K562 (cell line): ENCODE measurements at regions not wholly inside any gene's neighbourhood (a gene's known extent, or its start where the extent isn't known, plus 50 kb on each side); places are given as distances from the start of the nearest gene placed in this dataset.

Experiments used
- CREB1 ChIP-seq, 2 experiments: sonication (generic) in 1 of 2; formaldehyde crosslinking in 1 of 2; IDR thresholded peaks; 2 replicates each; pipeline versions ENCODE4 v1.6.1 to v1.8.0; 2012 to 2022; ENCODE audit warnings: inconsistent platforms in 1 of 2, mild to moderate bottlenecking in 1 of 2, missing genetic modification reagents in 1 of 2, moderate library complexity in 1 of 2
- HMG20B ChIP-seq: fragments of 250-450 bp; sonication (Bioruptor Pico); IDR thresholded peaks from 2 replicates; pipeline ENCODE4 v1.5.0; 2021; ENCODE audit warnings: mild to moderate bottlenecking
- JUNB ChIP-seq: fragments of 450-650 bp; formaldehyde crosslinking; conservative IDR thresholded peaks from 2 replicates; pipeline ENCODE4 v1.4.0; 2020; ENCODE audit warnings: mild to moderate bottlenecking
- MAFF ChIP-seq: IDR thresholded peaks from 2 replicates; pipeline ENCODE4 v1.6.1; 2012; ENCODE audit warnings: low read length, improper control_type of control experiment
- POLR2A ChIP-seq: fragments of 450-650 bp; conservative IDR thresholded peaks from 2 replicates; pipeline ENCODE4 v1.6.1; 2016
- SRF ChIP-seq, 2 experiments: fragments of 250-450, 450-650 bp in 1 of 2; sonication (Bioruptor Pico) in 1 of 2; sonication (generic) in 1 of 2; formaldehyde crosslinking; IDR thresholded peaks; 2 replicates each; pipeline versions ENCODE4 v1.5.0 to v1.5.1; 2020 to 2022; ENCODE audit warnings: mild to moderate bottlenecking in 1 of 2, missing genetic modification reagents in 1 of 2
- ZNF507 ChIP-seq: conservative IDR thresholded peaks from 2 replicates; pipeline ENCODE4 v1.6.1; 2017; ENCODE audit warnings: missing genetic modification characterization, missing compliant biosample characterization
- TF ChIP-seq, protein P1 (sequence below), 2 experiments: fragments of 450-650 bp; formaldehyde crosslinking in 1 of 2; IDR thresholded peaks; 2 replicates each; pipeline versions ENCODE4 v1.4.0 to v1.6.1; 2014 to 2020; ENCODE audit warnings: mild to moderate bottlenecking in 2 of 2, borderline replicate concordance in 1 of 2, low read depth in 1 of 2

DNA sequence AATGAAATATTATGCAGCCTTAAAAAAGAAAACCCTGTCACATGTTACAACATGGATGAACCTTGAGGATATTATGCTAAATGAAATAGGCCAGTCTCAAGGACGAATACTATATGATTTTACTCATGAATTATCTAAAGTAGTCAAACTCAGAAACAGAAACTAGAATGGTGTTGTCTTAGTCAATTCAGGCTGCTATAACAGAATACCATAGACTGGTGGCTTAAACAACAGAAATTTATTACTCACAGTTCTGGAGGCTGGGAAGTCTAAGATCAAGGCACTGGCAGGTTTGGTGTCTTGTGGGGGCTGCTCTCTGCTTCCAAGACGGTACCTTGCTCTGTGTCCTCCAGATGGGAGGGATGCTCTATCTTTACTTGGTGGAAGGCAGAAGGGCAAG is 113.8 kb upstream of the DNAH14 start:
- TF ChIP-seq JUNB (no peak), HMG20B (CRISPR knock-in tag) (no peak), MAFF (no peak), POLR2A (no peak), CREB1 (IDR thresholded peaks at IDR 0.05) (no peak), CREB1 (CRISPR knock-in tag; IDR thresholded peaks at IDR 0.05) (no peak), ZNF507 (tag) (no peak), SRF (CRISPR knock-in tag; IDR thresholded peaks at IDR 0.05) (no peak)
- TF ChIP-seq, protein P1, sequence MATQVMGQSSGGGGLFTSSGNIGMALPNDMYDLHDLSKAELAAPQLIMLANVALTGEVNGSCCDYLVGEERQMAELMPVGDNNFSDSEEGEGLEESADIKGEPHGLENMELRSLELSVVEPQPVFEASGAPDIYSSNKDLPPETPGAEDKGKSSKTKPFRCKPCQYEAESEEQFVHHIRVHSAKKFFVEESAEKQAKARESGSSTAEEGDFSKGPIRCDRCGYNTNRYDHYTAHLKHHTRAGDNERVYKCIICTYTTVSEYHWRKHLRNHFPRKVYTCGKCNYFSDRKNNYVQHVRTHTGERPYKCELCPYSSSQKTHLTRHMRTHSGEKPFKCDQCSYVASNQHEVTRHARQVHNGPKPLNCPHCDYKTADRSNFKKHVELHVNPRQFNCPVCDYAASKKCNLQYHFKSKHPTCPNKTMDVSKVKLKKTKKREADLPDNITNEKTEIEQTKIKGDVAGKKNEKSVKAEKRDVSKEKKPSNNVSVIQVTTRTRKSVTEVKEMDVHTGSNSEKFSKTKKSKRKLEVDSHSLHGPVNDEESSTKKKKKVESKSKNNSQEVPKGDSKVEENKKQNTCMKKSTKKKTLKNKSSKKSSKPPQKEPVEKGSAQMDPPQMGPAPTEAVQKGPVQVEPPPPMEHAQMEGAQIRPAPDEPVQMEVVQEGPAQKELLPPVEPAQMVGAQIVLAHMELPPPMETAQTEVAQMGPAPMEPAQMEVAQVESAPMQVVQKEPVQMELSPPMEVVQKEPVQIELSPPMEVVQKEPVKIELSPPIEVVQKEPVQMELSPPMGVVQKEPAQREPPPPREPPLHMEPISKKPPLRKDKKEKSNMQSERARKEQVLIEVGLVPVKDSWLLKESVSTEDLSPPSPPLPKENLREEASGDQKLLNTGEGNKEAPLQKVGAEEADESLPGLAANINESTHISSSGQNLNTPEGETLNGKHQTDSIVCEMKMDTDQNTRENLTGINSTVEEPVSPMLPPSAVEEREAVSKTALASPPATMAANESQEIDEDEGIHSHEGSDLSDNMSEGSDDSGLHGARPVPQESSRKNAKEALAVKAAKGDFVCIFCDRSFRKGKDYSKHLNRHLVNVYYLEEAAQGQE (IDR thresholded peaks at IDR 0.05; ENCODE audit: borderline replicate concordance): no peak
- TF ChIP-seq, protein P1 (CRISPR knock-in tag; IDR thresholded peaks at IDR 0.05; ENCODE audit: low read depth): no peak
